GM12878 (cell line): ENCODE measurements at regions not wholly inside any gene's neighbourhood (a gene's known extent, or its start where the extent isn't known, plus 50 kb on each side); places are given as distances from the start of the nearest gene placed in this dataset.

ENCODE experiments used
- ATAC-seq: fragments of 200-7000 bp; cut with Tn5 transposase; 3 replicates; pipeline ENCODE4 v1.9.1; 2020; ENCODE audit warnings: mild to moderate bottlenecking, moderate library complexity
- BruUV-seq: library from RNA; stranded (reverse); fragments of 400-500 nt; replicated peaks from 2 replicates; lab custom pipeline; 2021; lab: Mats Ljungman, UMichigan
- CTCF ChIA-PET: fragments of 300-600 bp; sonication (Branson Sonifier 250); formaldehyde crosslinking; extraction: SDS; loops from one replicate; lab custom pipeline; 2021; ENCODE audit warnings: inconsistent platforms; lab: Yijun Ruan, JAX
- POLR2A ChIA-PET: fragments of 350-600 bp; formaldehyde crosslinking; extraction: SDS; loops from one replicate; lab custom pipeline; 2021; ENCODE audit warnings: inconsistent platforms; lab: Charles Lee
- RAD21 ChIA-PET: fragments of 300-600 bp; sonication (Branson Sonifier 250); formaldehyde crosslinking; loops from one replicate; lab custom pipeline; 2023; ENCODE audit warnings: antibody characterized with exemption; ENCODE audit not compliant: unreplicated experiment; lab: Charles Lee
- SMC1A ChIA-PET: fragments of 300-600 bp; sonication (Branson Sonifier 250); formaldehyde crosslinking; loops from one replicate; lab custom pipeline; 2023; ENCODE audit not compliant: unreplicated experiment, uncharacterized antibody; lab: Charles Lee
- DNase-seq: peaks from one replicate; pipeline ENCODE4 v3.0.0-alpha.2; 2011; ENCODE audit warnings: low read depth, low spot score
- FAIRE-seq: peaks from 3 replicates; lab custom pipeline; 2011; peaks lifted over from hg19 to GRCh38; lab: Jason Lieb, UNC
- H2AFZ ChIP-seq: 2 replicates; pipeline ENCODE4 v1.6.0; 2011; ENCODE audit warnings: low read depth, low read length, control low read depth; ENCODE audit not compliant: control insufficient read depth
- H3K27ac ChIP-seq: 2 replicates; pipeline ENCODE4 v1.5.1; 2011; ENCODE audit warnings: control low read depth; ENCODE audit not compliant: control insufficient read depth, insufficient read depth
- H3K27me3 ChIP-seq, 2 experiments: replicated peaks in 1 of 2; 2 replicates each; pipeline versions ENCODE4 v1.6.0 to v1.6.1; 2011; ENCODE audit warnings: low read length in 1 of 2; ENCODE audit not compliant: control insufficient read depth in 2 of 2, insufficient read depth in 2 of 2
- H3K36me3 ChIP-seq, 2 experiments: 2 replicates each; pipeline ENCODE4 v1.5.1; 2011; ENCODE audit warnings: low read length in 1 of 2; ENCODE audit not compliant: control insufficient read depth in 2 of 2, insufficient read depth in 2 of 2
- H3K4me1 ChIP-seq: 2 replicates; pipeline ENCODE4 v1.6.1; 2011; ENCODE audit warnings: mild to moderate bottlenecking, low read length, moderate library complexity, mixed read lengths; ENCODE audit not compliant: control insufficient read depth, insufficient read depth
- H3K4me2 ChIP-seq: 2 replicates; pipeline ENCODE4 v1.6.0; 2011; ENCODE audit warnings: control low read depth; ENCODE audit not compliant: control insufficient read depth, insufficient read depth
- H3K4me3 ChIP-seq: fragments of 200-600 bp; sonication (generic); 2 replicates; pipeline ENCODE4 v1.5.1; 2016
- H3K79me2 ChIP-seq: 2 replicates; pipeline ENCODE4 v1.6.0; 2011; ENCODE audit warnings: low read length; ENCODE audit not compliant: control insufficient read depth, insufficient read depth
- H3K9ac ChIP-seq: 2 replicates; pipeline ENCODE4 v1.8.0; 2011; ENCODE audit warnings: low read length, control low read depth, mixed read lengths; ENCODE audit not compliant: control insufficient read depth, insufficient read depth
- H3K9me3 ChIP-seq: replicated peaks from 3 replicates; pipeline ENCODE4 v1.5.1; 2011; ENCODE audit warnings: mild to moderate bottlenecking, low read length; ENCODE audit not compliant: control insufficient read depth, insufficient read depth
- H4K20me1 ChIP-seq: 2 replicates; pipeline ENCODE4 v1.6.0; 2011; ENCODE audit not compliant: control insufficient read depth, insufficient read depth
- CHD2 ChIP-seq: IDR thresholded peaks from 2 replicates; pipeline ENCODE4 v1.6.1; 2011; ENCODE audit warnings: low read depth, low read length, improper control_type of control experiment, borderline replicate concordance
- E2F8 ChIP-seq: fragments of 450-650 bp; IDR thresholded peaks from 2 replicates; pipeline ENCODE4 v1.6.1; 2018; ENCODE audit warnings: mild to moderate bottlenecking, low read depth, moderate library complexity; ENCODE audit not compliant: partially characterized antibody
- KAT2A ChIP-seq: conservative IDR thresholded peaks from 2 replicates; pipeline ENCODE4 v1.6.1; 2011; ENCODE audit warnings: low read depth, low read length; ENCODE audit not compliant: control insufficient read depth
- MXI1 ChIP-seq: fragments of 150-350 bp; IDR thresholded peaks from 2 replicates; pipeline ENCODE4 v1.6.1; 2011; ENCODE audit warnings: low read depth, mild to moderate bottlenecking, inconsistent platforms, low read length, improper control_type of control experiment
- NKRF ChIP-seq: fragments of 450-650 bp; conservative IDR thresholded peaks from 2 replicates; pipeline ENCODE4 v1.6.1; 2017; ENCODE audit warnings: mild to moderate bottlenecking, moderate library complexity
- SRF ChIP-seq, 2 experiments: IDR thresholded peaks; 2 replicates each; pipeline ENCODE4 v1.6.1; 2011; ENCODE audit warnings: low read depth in 2 of 2, low read length in 2 of 2, mild to moderate bottlenecking in 1 of 2, moderate library complexity in 1 of 2
- TCF12 ChIP-seq: IDR thresholded peaks from 2 replicates; pipeline ENCODE4 v1.6.1; 2011; ENCODE audit warnings: low read depth, mild to moderate bottlenecking, low read length
- ZBTB4 ChIP-seq: fragments of 450-650 bp; formaldehyde crosslinking; IDR thresholded peaks from 2 replicates; pipeline ENCODE4 v1.4.0; 2022; ENCODE audit warnings: mild to moderate bottlenecking, moderate library complexity
- WGBS: methylation state at CpG from one replicate; pipeline ENCODE4 v1.1.6; 2016; ENCODE audit warnings: low lambda C conversion rate; ENCODE audit not compliant: insufficient replicate concordance, insufficient coverage; ENCODE audit errors: missing lambda C conversion rate; 5-methylcytosine and 5-hydroxymethylcytosine counted together
- in situ Hi-C: fragments of 300-500 bp; cut with MboI; formaldehyde crosslinking; loops from 9 replicates; pipeline ENCODE4 v1.14.3; 2018; ENCODE audit warnings: mixed read lengths
- intact Hi-C: fragments of 100-400 bp; cut with micrococcal nuclease; formaldehyde crosslinking; loops from one replicate; pipeline ENCODE4 v1.14.2; 2022; ENCODE audit not compliant: unreplicated experiment

- no peaks in the 10 kb centered on the region for H3K36me3 ChIP-seq
- DNase-seq: no peak
- in situ Hi-C loops (no loop called here), intact Hi-C loops (no loop called here)
- ChIA-PET SMC1A (no interaction called here), RAD21 (no interaction called here), POLR2A (no interaction called here), CTCF (interaction anchor here (0.7 to 1.4 kb wide), 3 partner anchors 8 to 1225 kb away, joined by 3 to 6 read pairs (median 3); no protein-coding TSS in a partner anchor)
- 30% methylated on average over 4 of the region's 4 CpGs for WGBS
- no peaks in the 10 kb centered on the region for H3K79me2 ChIP-seq
- peaks cover 0 to 3% of the 10 kb centered on the region in 2 experiments; a peak in 2 of 4 replicates for H3K27me3 ChIP-seq
- no peaks in the 10 kb centered on the region for H3K4me1 ChIP-seq
- H3K4me3 ChIP-seq: no peak overlapping the region
- BruUV-seq: no TSS peak
- H3K9me3 ChIP-seq: no peaks in the 10 kb centered on the region
- H4K20me1 ChIP-seq: no peaks in the 10 kb centered on the region
- no peak overlapping the region for H3K9ac ChIP-seq
- peak; percentile 34; the same call in 2 of the 3 replicates for ATAC-seq
- H2AFZ ChIP-seq: 0 out of 2 replicates have a peak overlapping the region, but pooled peaks have one; percentile 12
- no peak overlapping the region for H3K27ac ChIP-seq
- H3K4me2 ChIP-seq: no peak overlapping the region
- no peak for TF ChIP-seq ZBTB4 (CRISPR knock-in tag)
- TF ChIP-seq NKRF: no peak
- no peak for TF ChIP-seq CHD2
- no peak for TF ChIP-seq E2F8
- TF ChIP-seq MXI1: no peak
- peak in 1 of 2 experiments; percentile 44; a peak in 1 of 4 replicates for TF ChIP-seq SRF (IDR thresholded peaks at IDR 0.05; ENCODE audit: low read depth in 2 of 2, low read length in 2 of 2)
- no peak for TF ChIP-seq TCF12
- no peak for TF ChIP-seq KAT2A
- no peak for FAIRE-seq
Observed at GRCh38 chr1:224042557-224043118, 71.3 kb upstream of the FBXO28 start.
